H1 (cell line): ENCODE measurements at regions not wholly inside any gene's neighbourhood (a gene's known extent, or its start where the extent isn't known, plus 50 kb on each side); places are given as distances from the start of the nearest gene placed in this dataset.
"Not testable (repeated sequence)": the region's sequence is repeated elsewhere in the genome, so short reads cannot be mapped to it uniquely, and the experiment has no call there.

Source experiments
- CTCF ChIA-PET: fragments of 300-600 bp; sonication (Branson Sonifier 250); formaldehyde crosslinking; loops from one replicate; lab custom pipeline; 2021; ENCODE audit not compliant: partially characterized antibody; lab: Charles Lee
- POLR2A ChIA-PET: fragments of 300-600 bp; sonication (Branson Sonifier 250); formaldehyde crosslinking; loops from one replicate; lab custom pipeline; 2021; ENCODE audit warnings: inconsistent platforms; ENCODE audit not compliant: partially characterized antibody; lab: Charles Lee
- DNase-seq, 2 experiments: peaks; one replicate each; pipeline versions ENCODE4 v3.0.0 to v3.0.0-alpha.2; 2010 to 2022; ENCODE audit warnings: low spot score in 2 of 2, low read depth in 1 of 2, mixed read lengths in 1 of 2
- FAIRE-seq: peaks from 2 replicates; lab custom pipeline; 2011; peaks lifted over from hg19 to GRCh38; lab: Jason Lieb, UNC
- H2AFZ ChIP-seq: 2 replicates; pipeline ENCODE4 v1.8.1; 2012; ENCODE audit warnings: low read length, inconsistent platforms
- H2AK5ac ChIP-seq: 2 replicates; pipeline ENCODE4 v1.6.1; 2013; ENCODE audit warnings: low read depth, low read length
- H2BK120ac ChIP-seq: replicated peaks from 2 replicates; pipeline ENCODE3; 2013; ENCODE audit warnings: low read depth, low read length, inconsistent platforms
- H2BK12ac ChIP-seq: 2 replicates; pipeline ENCODE4 v1.6.1; 2013; ENCODE audit warnings: low read depth, low read length
- H2BK15ac ChIP-seq: 2 replicates; pipeline ENCODE4 v1.6.1; 2013; ENCODE audit warnings: low read length
- H2BK20ac ChIP-seq: 2 replicates; pipeline ENCODE4 v1.6.1; 2013; ENCODE audit warnings: low read length
- H2BK5ac ChIP-seq: 2 replicates; pipeline ENCODE4 v1.6.1; 2013; ENCODE audit warnings: low read depth, low read length
- H3K14ac ChIP-seq: 2 replicates; pipeline ENCODE4 v1.6.1; 2013; ENCODE audit warnings: inconsistent platforms; ENCODE audit not compliant: insufficient read length
- H3K18ac ChIP-seq: 2 replicates; pipeline ENCODE4 v1.6.1; 2013; ENCODE audit warnings: low read length; ENCODE audit errors: extremely low read depth
- H3K23ac ChIP-seq: 2 replicates; pipeline ENCODE4 v1.6.1; 2013; ENCODE audit warnings: inconsistent platforms; ENCODE audit not compliant: insufficient read length
- H3K23me2 ChIP-seq: 2 replicates; pipeline ENCODE4 v1.6.1; 2013; ENCODE audit warnings: low read depth, low read length
- H3K27ac ChIP-seq: 2 replicates; pipeline ENCODE4 v1.6.1; 2011; ENCODE audit warnings: low read depth, low read length, inconsistent platforms
- H3K27me3 ChIP-seq, 4 experiments: replicated peaks in 1 of 4; 1 replicate in 1 of 4; 2 replicates in 3 of 4; pipeline versions ENCODE4 v1.6.1 to v1.8.1; 2011 to 2013; ENCODE audit warnings: low read length in 3 of 4, mild to moderate bottlenecking in 3 of 4, inconsistent platforms in 2 of 4, mixed read lengths in 2 of 4, moderate library complexity in 1 of 4; ENCODE audit not compliant: control insufficient read depth in 3 of 4, insufficient read depth in 3 of 4; ENCODE audit errors: extremely low read depth in 1 of 4
- H3K36me3 ChIP-seq, 4 experiments: 2 replicates each; pipeline versions ENCODE4 v1.6.1 to v1.8.1; 2011 to 2013; ENCODE audit warnings: mild to moderate bottlenecking in 4 of 4, low read length in 3 of 4, moderate library complexity in 2 of 4, control low read depth in 1 of 4, inconsistent platforms in 1 of 4; ENCODE audit not compliant: insufficient read depth in 4 of 4, control insufficient read depth in 2 of 4
- H3K4ac ChIP-seq: replicated peaks from 2 replicates; pipeline ENCODE3; 2013; ENCODE audit warnings: low read length, low read depth, mixed read lengths, inconsistent platforms; ENCODE audit not compliant: insufficient read length
- H3K4me1 ChIP-seq, 4 experiments: replicated peaks in 1 of 4; 1 replicate in 1 of 4; 2 replicates in 3 of 4; pipeline versions ENCODE4 v1.6.1 to v1.8.1; 2011 to 2013; ENCODE audit warnings: low read length in 3 of 4, inconsistent platforms in 2 of 4, mixed read lengths in 1 of 4; ENCODE audit not compliant: insufficient read depth in 4 of 4, control insufficient read depth in 3 of 4
- H3K4me2 ChIP-seq, 2 experiments: 2 replicates each; pipeline versions ENCODE4 v1.6.1 to v1.8.1; 2011 to 2013; ENCODE audit warnings: low read depth in 2 of 2, low read length in 2 of 2, control low read depth in 1 of 2, inconsistent platforms in 1 of 2, mild to moderate bottlenecking in 1 of 2; ENCODE audit not compliant: insufficient read depth in 1 of 2
- H3K4me3 ChIP-seq, 4 experiments: fragments of 200-600, 300-600 bp in 1 of 4; sonication (generic), shearing (Covaris generic), sonication (Bioruptor Twin) in 1 of 4; 2 replicates each; pipeline versions ENCODE4 v1.5.1 to v1.8.1; 2011 to 2016; ENCODE audit warnings: low read length in 4 of 4, low read depth in 3 of 4, control low read depth in 2 of 4, inconsistent platforms in 2 of 4, mild to moderate bottlenecking in 2 of 4, mixed read lengths in 1 of 4, moderate library complexity in 1 of 4; ENCODE audit not compliant: insufficient read depth in 2 of 4; ENCODE audit errors: extremely low read depth in 1 of 4
- H3K56ac ChIP-seq: replicated peaks from 2 replicates; pipeline ENCODE3; 2013; ENCODE audit warnings: low read depth, mild to moderate bottlenecking, mixed read lengths, low read length, inconsistent platforms; ENCODE audit not compliant: insufficient read length
- H3K79me1 ChIP-seq: 2 replicates; pipeline ENCODE4 v1.6.1; 2013; ENCODE audit warnings: low read depth, low read length, control low read depth
- H3K79me2 ChIP-seq, 2 experiments: 2 replicates each; pipeline versions ENCODE4 v1.6.1 to v1.8.1; 2012 to 2013; ENCODE audit warnings: low read length in 2 of 2, mild to moderate bottlenecking in 2 of 2, inconsistent platforms in 1 of 2; ENCODE audit not compliant: insufficient read depth in 2 of 2, control insufficient read depth in 1 of 2
- H3K9ac ChIP-seq, 4 experiments: replicated peaks in 1 of 4; 1 replicate in 1 of 4; 2 replicates in 3 of 4; pipeline versions ENCODE4 v1.6.1 to v1.8.1; 2011 to 2013; ENCODE audit warnings: low read depth in 3 of 4, low read length in 3 of 4, control low read depth in 2 of 4, mild to moderate bottlenecking in 2 of 4, moderate library complexity in 2 of 4, inconsistent platforms in 1 of 4; ENCODE audit errors: extremely low read depth in 1 of 4
- H3K9me3 ChIP-seq, 2 experiments: 2 replicates each; pipeline versions ENCODE4 v1.6.1 to v1.8.1; 2012 to 2013; ENCODE audit warnings: mild to moderate bottlenecking in 2 of 2, moderate library complexity in 2 of 2, control low read depth in 1 of 2, inconsistent platforms in 1 of 2, low read depth in 1 of 2, low read length in 1 of 2, mixed read lengths in 1 of 2; ENCODE audit not compliant: insufficient read depth in 2 of 2
- H4K20me1 ChIP-seq, 2 experiments: replicated peaks in 1 of 2; 2 replicates each; pipeline versions ENCODE3 to v1.8.1; 2011 to 2013; ENCODE audit warnings: inconsistent platforms in 2 of 2, low read length in 2 of 2, mild to moderate bottlenecking in 1 of 2; ENCODE audit not compliant: insufficient read depth in 2 of 2, control insufficient read depth in 1 of 2
- H4K5ac ChIP-seq: 2 replicates; pipeline ENCODE4 v1.6.1; 2013; ENCODE audit warnings: low read length, low read depth, mixed read lengths, inconsistent platforms; ENCODE audit not compliant: insufficient read length
- H4K8ac ChIP-seq: 2 replicates; pipeline ENCODE4 v1.8.0; 2013; ENCODE audit warnings: mild to moderate bottlenecking, moderate library complexity, low read length, inconsistent platforms; ENCODE audit not compliant: insufficient read depth; ENCODE audit errors: extremely low read depth
- H4K91ac ChIP-seq: replicated peaks from 2 replicates; pipeline ENCODE3; 2013; ENCODE audit warnings: low read length, mixed read lengths, inconsistent platforms; ENCODE audit not compliant: insufficient read length
- WGBS, 2 experiments: shearing (Covaris generic) in 1 of 2; methylation state at CpG; one replicate each; pipeline versions ENCODE4 v1.1.6 to v1.1.7; 2013 to 2015; ENCODE audit warnings: low lambda C conversion rate in 2 of 2, mixed read lengths in 2 of 2, inconsistent platforms in 1 of 2, low coverage in 1 of 2, missing lambda C conversion rate in 1 of 2; ENCODE audit not compliant: insufficient replicate concordance in 2 of 2, insufficient coverage in 1 of 2, insufficient read length in 1 of 2; ENCODE audit errors: extremely low coverage in 1 of 2, missing lambda C conversion rate in 1 of 2; 5-methylcytosine and 5-hydroxymethylcytosine counted together

DNA sequence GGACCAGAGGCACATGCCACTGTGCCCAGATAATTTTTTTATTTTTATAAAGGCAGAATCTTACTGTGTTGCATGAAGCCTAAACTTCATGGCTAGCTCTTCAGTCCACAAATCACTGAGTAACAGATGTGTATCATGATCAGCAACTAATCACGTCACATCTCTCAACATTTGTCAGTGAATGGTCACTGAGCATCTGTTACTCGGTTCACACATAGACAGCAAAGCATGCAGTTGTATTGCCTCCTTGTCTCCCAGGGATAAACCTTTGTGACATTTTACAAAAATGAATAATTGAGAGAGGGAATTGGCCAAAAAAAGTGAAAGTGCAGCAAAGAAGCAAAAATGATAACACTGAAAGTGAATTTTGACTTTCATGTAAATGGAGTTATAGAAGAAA is 85.9 kb upstream of the BTG1 start:
- H4K8ac ChIP-seq, H4K20me1 ChIP-seq, H2BK5ac ChIP-seq, H4K5ac ChIP-seq, H2BK15ac ChIP-seq, H2BK12ac ChIP-seq, H3K36me3 ChIP-seq, H3K56ac ChIP-seq, H3K4me1 ChIP-seq, H3K79me1 ChIP-seq, H3K9ac ChIP-seq, H3K23me2 ChIP-seq, H3K18ac ChIP-seq, H3K79me2 ChIP-seq, H3K27ac ChIP-seq, H2AFZ ChIP-seq, H3K4me2 ChIP-seq, H3K4me3 ChIP-seq, H2BK20ac ChIP-seq, H2AK5ac ChIP-seq, H4K91ac ChIP-seq, H2BK120ac ChIP-seq, H3K23ac ChIP-seq, CTCF ChIA-PET, H3K14ac ChIP-seq, H3K4ac ChIP-seq, H3K9me3 ChIP-seq, POLR2A ChIA-PET, DNase-seq, H3K27me3 ChIP-seq: not testable (repeated sequence)
- 100% methylated on average over 1 of the region's 2 CpGs; no CpG with 5 or more reads in 1 of the 2 experiments for WGBS, 2 experiments
- peak; percentile 48 for FAIRE-seq
